Stimulated activated effector memory CD8-positive, alpha-beta T cell treated with anti-CD3 and anti-CD28 coated beads, Interleukin-12 subunit alpha, Interleukin-12 subunit beta, amount 100 ng/mL, for 72 hours (primary cell): ENCODE measurements at regions not wholly inside any gene's neighbourhood (a gene's known extent, or its start where the extent isn't known, plus 50 kb on each side); places are given as distances from the start of the nearest gene placed in this dataset.
"Not testable (repeated sequence)": the region's sequence is repeated elsewhere in the genome, so short reads cannot be mapped to it uniquely, and the experiment has no call there.

ENCODE experiments used
- ATAC-seq: fragments of 150-1000 bp; cut with Tn5 transposase; 2 replicates; pipeline ENCODE4 v1.10.0; 2021
- DNase-seq, 2 donors: peaks; one replicate each; pipeline ENCODE4 v3.0.0; 2021 to 2022; ENCODE audit warnings: low spot score in 2 of 2
- H3K27ac Mint-ChIP-seq: one replicate; pipeline ENCODE4 v1.8.0; 2022; ENCODE audit warnings: mild to moderate bottlenecking, mixed read lengths
- H3K36me3 Mint-ChIP-seq: one replicate; pipeline ENCODE4 v1.8.0; 2022; ENCODE audit warnings: mild to moderate bottlenecking, mixed read lengths
- H3K4me1 Mint-ChIP-seq: one replicate; pipeline ENCODE4 v1.8.0; 2022; ENCODE audit warnings: mixed read lengths
- H3K4me3 Mint-ChIP-seq: one replicate; pipeline ENCODE4 v1.8.0; 2022; ENCODE audit warnings: mild to moderate bottlenecking, mixed read lengths
- H3K9me3 Mint-ChIP-seq: one replicate; pipeline ENCODE4 v1.8.0; 2022; ENCODE audit warnings: mixed read lengths

- not testable (repeated sequence) for H3K4me3 Mint-ChIP-seq, H3K9me3 Mint-ChIP-seq, H3K36me3 Mint-ChIP-seq, H3K27ac Mint-ChIP-seq, H3K4me1 Mint-ChIP-seq, ATAC-seq, DNase-seq
These were observed 129.8 kb upstream of the ATXN1 start for GRCh38 chr6:16891110-16891509.

GRCh38 chr6:16885411-16886160, 124.3 kb upstream of the ATXN1 start:
- ATAC-seq (no peak), DNase-seq (no peak)
- Mint-ChIP-seq H3K4me3 (no peak overlapping the region), H3K36me3 (no peaks in the 10 kb centered on the region), H3K9me3 (no peaks in the 10 kb centered on the region), H3K4me1 (no peaks in the 10 kb centered on the region), H3K27ac (no peak overlapping the region)

GRCh38 chr6:16884526-16884925, 123.3 kb upstream of the ATXN1 start:
- DNase-seq: no peak
- no peaks in the 10 kb centered on the region for H3K4me1 Mint-ChIP-seq
- H3K9me3 Mint-ChIP-seq: no peaks in the 10 kb centered on the region
- no peak overlapping the region for H3K27ac Mint-ChIP-seq
- no peak for ATAC-seq
- H3K36me3 Mint-ChIP-seq: no peaks in the 10 kb centered on the region
- H3K4me3 Mint-ChIP-seq: no peak overlapping the region

- no peak for DNase-seq
- Mint-ChIP-seq H3K36me3 (no peaks in the 10 kb centered on the region), H3K4me3 (no peak overlapping the region), H3K27ac (no peak overlapping the region), H3K9me3 (no peaks in the 10 kb centered on the region), H3K4me1 (no peaks in the 10 kb centered on the region)
- no peak for ATAC-seq
These were observed 122.2 kb upstream of the ATXN1 start for GRCh38 chr6:16883414-16883813.

- Mint-ChIP-seq H3K36me3 (no peaks in the 10 kb centered on the region), H3K27ac (no peak overlapping the region), H3K4me1 (no peaks in the 10 kb centered on the region), H3K4me3 (no peak overlapping the region), H3K9me3 (no peaks in the 10 kb centered on the region)
- no peak for DNase-seq
- ATAC-seq: no peak
These were observed 121.0 kb upstream of the ATXN1 start for GRCh38 chr6:16882230-16882629.

GRCh38 chr6:16876852-16877251, 115.6 kb upstream of the ATXN1 start:
- not testable (repeated sequence) for DNase-seq, H3K27ac Mint-ChIP-seq, H3K9me3 Mint-ChIP-seq, H3K4me1 Mint-ChIP-seq, ATAC-seq, H3K4me3 Mint-ChIP-seq, H3K36me3 Mint-ChIP-seq

GRCh38 chr6:16876201-16876600, 114.9 kb upstream of the ATXN1 start:
- Mint-ChIP-seq H3K4me1 (peaks cover 9% of the 10 kb centered on the region), H3K4me3 (no peak overlapping the region), H3K9me3 (no peaks in the 10 kb centered on the region), H3K27ac (no peak overlapping the region), H3K36me3 (no peaks in the 10 kb centered on the region)
- peak; percentile 45 for ATAC-seq
- no peak for DNase-seq

GRCh38 chr6:16873698-16874097, 112.4 kb upstream of the ATXN1 start:
- no peak overlapping the region for H3K4me3 Mint-ChIP-seq
- no peaks in the 10 kb centered on the region for H3K9me3 Mint-ChIP-seq
- no peak for ATAC-seq
- peaks cover 9% of the 10 kb centered on the region for H3K4me1 Mint-ChIP-seq
- no peak for DNase-seq
- no peaks in the 10 kb centered on the region for H3K36me3 Mint-ChIP-seq
- no peak overlapping the region for H3K27ac Mint-ChIP-seq

GRCh38 chr6:16872543-16873235, 111.4 kb upstream of the ATXN1 start:
- no peak overlapping the region for H3K27ac Mint-ChIP-seq
- no peak overlapping the region for H3K4me3 Mint-ChIP-seq
- DNase-seq (no peak), ATAC-seq (no peak)
- H3K4me1 Mint-ChIP-seq: peaks cover 9% of the 10 kb centered on the region
- H3K36me3 Mint-ChIP-seq: no peaks in the 10 kb centered on the region
- no peaks in the 10 kb centered on the region for H3K9me3 Mint-ChIP-seq

GRCh38 chr6:16871047-16871446, 109.8 kb upstream of the ATXN1 start:
- no peaks in the 10 kb centered on the region for H3K36me3 Mint-ChIP-seq
- H3K27ac Mint-ChIP-seq: no peak overlapping the region
- no peak overlapping the region for H3K4me3 Mint-ChIP-seq
- peaks cover 9% of the 10 kb centered on the region for H3K4me1 Mint-ChIP-seq
- H3K9me3 Mint-ChIP-seq: no peaks in the 10 kb centered on the region
- no peak for DNase-seq
- no peak for ATAC-seq

- Mint-ChIP-seq H3K36me3 (no peaks in the 10 kb centered on the region), H3K27ac (no peak overlapping the region), H3K4me3 (no peak overlapping the region), H3K4me1 (no peaks in the 10 kb centered on the region), H3K9me3 (no peaks in the 10 kb centered on the region)
- DNase-seq: no peak
- ATAC-seq: no peak
These were observed 107.7 kb upstream of the ATXN1 start for GRCh38 chr6:16868968-16869367.

- H3K4me3 Mint-ChIP-seq: no peak overlapping the region
- no peak overlapping the region for H3K27ac Mint-ChIP-seq
- H3K36me3 Mint-ChIP-seq: no peaks in the 10 kb centered on the region
- peaks cover 6% of the 10 kb centered on the region for H3K4me1 Mint-ChIP-seq
- H3K9me3 Mint-ChIP-seq: peaks cover 3% of the 10 kb centered on the region
- DNase-seq (no peak), ATAC-seq (no peak)
These were observed 96.8 kb upstream of the ATXN1 start for GRCh38 chr6:16857969-16858592.

GRCh38 chr6:16855460-16855859, 94.2 kb upstream of the ATXN1 start:
- DNase-seq (no peak), ATAC-seq (no peak)
- Mint-ChIP-seq H3K9me3 (peaks cover 3% of the 10 kb centered on the region), H3K4me3 (no peak overlapping the region), H3K27ac (no peak overlapping the region), H3K36me3 (no peaks in the 10 kb centered on the region), H3K4me1 (peaks cover 12% of the 10 kb centered on the region)

- ATAC-seq (peak; percentile 66), DNase-seq (no peak)
- no peaks in the 10 kb centered on the region for H3K36me3 Mint-ChIP-seq
- H3K4me3 Mint-ChIP-seq: no peak overlapping the region
- no peak overlapping the region for H3K27ac Mint-ChIP-seq
- peaks cover 3% of the 10 kb centered on the region for H3K9me3 Mint-ChIP-seq
- peaks cover 14% of the 10 kb centered on the region for H3K4me1 Mint-ChIP-seq
These were observed 93.7 kb upstream of the ATXN1 start for GRCh38 chr6:16854986-16855385.

- Mint-ChIP-seq H3K4me3 (no peak overlapping the region), H3K27ac (no peak overlapping the region), H3K36me3 (no peaks in the 10 kb centered on the region), H3K9me3 (no peaks in the 10 kb centered on the region), H3K4me1 (peaks cover 16% of the 10 kb centered on the region)
- ATAC-seq (no peak), DNase-seq (no peak)
These were observed 91.4 kb upstream of the ATXN1 start for GRCh38 chr6:16852671-16853070.

- H3K4me3 Mint-ChIP-seq: no peak overlapping the region
- peak; percentile 45 for ATAC-seq
- peaks cover 15% of the 10 kb centered on the region for H3K4me1 Mint-ChIP-seq
- no peak overlapping the region for H3K27ac Mint-ChIP-seq
- no peaks in the 10 kb centered on the region for H3K36me3 Mint-ChIP-seq
- no peak for DNase-seq
- H3K9me3 Mint-ChIP-seq: no peaks in the 10 kb centered on the region
These were observed 90.5 kb upstream of the ATXN1 start for GRCh38 chr6:16851758-16852157.
